Lung (tissue), 11 donors: ENCODE measurements at regions not wholly inside any gene's neighbourhood (a gene's known extent, or its start where the extent isn't known, plus 50 kb on each side); places are given as distances from the start of the nearest gene placed in this dataset.

Experiments used
- ATAC-seq: fragments of 200-7000 bp; cut with Tn5 transposase; one replicate; pipeline ENCODE4 v1.9.1; 2020; ENCODE audit warnings: moderate number of reproducible peaks; ENCODE audit not compliant: insufficient read depth, low FRiP score
- DNase-seq, 3 donors: peaks; one replicate each; pipeline ENCODE4 v3.0.0-alpha.2; 2013 to 2017
- H3K27ac ChIP-seq, 2 donors: one replicate each; pipeline ENCODE4 v1.5.1; 2013; ENCODE audit warnings: mild to moderate bottlenecking in 2 of 2, moderate library complexity in 2 of 2, control low read depth in 1 of 2, inconsistent platforms in 1 of 2, low read depth in 1 of 2, low read length in 1 of 2
- H3K27me3 ChIP-seq, 3 donors: one replicate each; pipeline ENCODE4 v1.5.1; 2013; ENCODE audit warnings: low read length in 2 of 3; ENCODE audit not compliant: control insufficient read depth in 3 of 3, insufficient read depth in 3 of 3
- H3K36me3 ChIP-seq, 4 donors: one replicate each; pipeline ENCODE4 v1.5.1; 2013; ENCODE audit warnings: low read length in 4 of 4, mild to moderate bottlenecking in 1 of 4, moderate library complexity in 1 of 4; ENCODE audit not compliant: control insufficient read depth in 4 of 4, insufficient read depth in 4 of 4
- H3K4me1 ChIP-seq, 5 donors: one replicate each; pipeline ENCODE4 v1.5.1; 2013; ENCODE audit warnings: low read length in 5 of 5, mild to moderate bottlenecking in 2 of 5, moderate library complexity in 1 of 5; ENCODE audit not compliant: control insufficient read depth in 5 of 5, insufficient read depth in 5 of 5
- H3K4me3 ChIP-seq: one replicate; pipeline ENCODE4 v1.5.1; 2013; ENCODE audit warnings: mild to moderate bottlenecking, control low read depth, moderate library complexity
- H3K9ac ChIP-seq, 2 donors: one replicate each; pipeline ENCODE4 v1.5.1; 2013; ENCODE audit warnings: low read length in 2 of 2, control low read depth in 1 of 2; ENCODE audit not compliant: insufficient read depth in 1 of 2
- H3K9me3 ChIP-seq, 4 donors: one replicate each; pipeline ENCODE4 v1.5.1; 2013; ENCODE audit warnings: low read length in 3 of 4, mild to moderate bottlenecking in 1 of 4, moderate library complexity in 1 of 4; ENCODE audit not compliant: control insufficient read depth in 4 of 4, insufficient read depth in 3 of 4
- WGBS, 2 donors: extraction: QIAGEN DNeasy Blood & Tissue Kit; methylation state at CpG; one replicate each; pipeline ENCODE4 v1.1.7; 2013; 5-methylcytosine and 5-hydroxymethylcytosine counted together
- TF ChIP-seq, protein P1 (sequence below): IDR thresholded peaks from 2 replicates; pipeline ENCODE4 v1.5.1; 2012; ENCODE audit warnings: mild to moderate bottlenecking; ENCODE audit errors: control extremely low read depth, extremely low read depth
- donor health status: control.
- donor health status: control.
- donor health status: Bipolar disorder and iron deficiency.
- donor health status: healthy.
- donor health status: DM: yes; HTN: yes; CAD: no.

DNA sequence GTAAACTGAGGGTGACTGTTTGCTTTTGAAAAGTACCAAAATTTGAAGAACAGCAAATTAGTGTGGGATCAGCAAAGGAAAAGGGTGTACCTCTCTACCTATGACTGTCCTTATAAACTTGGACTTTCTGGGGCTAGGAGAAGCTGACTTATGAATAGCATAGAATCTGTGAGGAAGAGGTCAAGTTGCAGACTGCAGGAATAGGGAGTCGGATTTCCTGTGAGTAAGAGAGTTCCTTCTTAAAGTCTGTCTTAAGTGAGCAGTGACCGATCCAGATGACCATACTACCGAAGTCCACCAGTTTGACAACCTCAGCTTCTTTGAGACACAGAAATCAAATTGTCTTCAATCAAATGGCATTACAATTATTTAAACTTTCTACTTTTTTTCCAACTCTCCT, 708.7 kb downstream of the UTRN start:
- H3K4me3 ChIP-seq: no peak overlapping the region
- H3K9ac ChIP-seq: no peak overlapping the region
- TF ChIP-seq, protein P1, sequence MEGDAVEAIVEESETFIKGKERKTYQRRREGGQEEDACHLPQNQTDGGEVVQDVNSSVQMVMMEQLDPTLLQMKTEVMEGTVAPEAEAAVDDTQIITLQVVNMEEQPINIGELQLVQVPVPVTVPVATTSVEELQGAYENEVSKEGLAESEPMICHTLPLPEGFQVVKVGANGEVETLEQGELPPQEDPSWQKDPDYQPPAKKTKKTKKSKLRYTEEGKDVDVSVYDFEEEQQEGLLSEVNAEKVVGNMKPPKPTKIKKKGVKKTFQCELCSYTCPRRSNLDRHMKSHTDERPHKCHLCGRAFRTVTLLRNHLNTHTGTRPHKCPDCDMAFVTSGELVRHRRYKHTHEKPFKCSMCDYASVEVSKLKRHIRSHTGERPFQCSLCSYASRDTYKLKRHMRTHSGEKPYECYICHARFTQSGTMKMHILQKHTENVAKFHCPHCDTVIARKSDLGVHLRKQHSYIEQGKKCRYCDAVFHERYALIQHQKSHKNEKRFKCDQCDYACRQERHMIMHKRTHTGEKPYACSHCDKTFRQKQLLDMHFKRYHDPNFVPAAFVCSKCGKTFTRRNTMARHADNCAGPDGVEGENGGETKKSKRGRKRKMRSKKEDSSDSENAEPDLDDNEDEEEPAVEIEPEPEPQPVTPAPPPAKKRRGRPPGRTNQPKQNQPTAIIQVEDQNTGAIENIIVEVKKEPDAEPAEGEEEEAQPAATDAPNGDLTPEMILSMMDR: no peak
- no peaks in the 10 kb centered on the region for H3K27me3 ChIP-seq
- ATAC-seq (no peak), DNase-seq (no peak)
- 70 to 80% methylated on average over 3 of the region's 3 CpGs for WGBS, 2 donors
- H3K27ac ChIP-seq: no peak overlapping the region
- H3K9me3 ChIP-seq: no peaks in the 10 kb centered on the region
- no peaks in the 10 kb centered on the region for H3K36me3 ChIP-seq
- H3K4me1 ChIP-seq: no peaks in the 10 kb centered on the region

- no peak overlapping the region for H3K9ac ChIP-seq
- H3K27me3 ChIP-seq: no peaks in the 10 kb centered on the region
- H3K36me3 ChIP-seq: no peaks in the 10 kb centered on the region
- TF ChIP-seq, protein P1: no peak
- 84 to 90% methylated on average over 3 of the region's 3 CpGs for WGBS, 2 donors
- no peaks in the 10 kb centered on the region for H3K9me3 ChIP-seq
- H3K27ac ChIP-seq: no peak overlapping the region
- no peaks in the 10 kb centered on the region for H3K4me1 ChIP-seq
- H3K4me3 ChIP-seq: no peak overlapping the region
- ATAC-seq (no peak), DNase-seq (no peak)
These were observed 712.9 kb downstream of the UTRN start for GRCh38 chr6:144997996-144998395.

DNA sequence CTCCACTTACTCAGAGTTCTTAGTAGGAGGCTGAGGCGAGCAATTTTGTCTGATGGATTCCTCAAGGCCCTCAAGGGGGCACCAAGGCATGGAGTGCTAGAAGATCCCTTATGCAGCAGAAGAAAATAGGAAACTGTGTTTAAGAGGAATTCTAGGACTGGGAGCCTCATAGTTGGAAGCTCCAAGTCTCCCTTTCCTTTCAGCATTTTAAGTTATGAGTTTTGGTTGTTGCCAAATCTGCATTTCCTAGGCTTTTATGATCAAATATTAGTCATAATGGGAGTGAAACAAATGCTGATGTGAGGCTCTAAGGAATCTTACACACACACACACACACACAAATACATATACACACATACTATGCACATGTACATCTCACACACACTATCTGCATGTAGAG, 714.0 kb downstream of the UTRN start:
- ATAC-seq: no peak

DNA sequence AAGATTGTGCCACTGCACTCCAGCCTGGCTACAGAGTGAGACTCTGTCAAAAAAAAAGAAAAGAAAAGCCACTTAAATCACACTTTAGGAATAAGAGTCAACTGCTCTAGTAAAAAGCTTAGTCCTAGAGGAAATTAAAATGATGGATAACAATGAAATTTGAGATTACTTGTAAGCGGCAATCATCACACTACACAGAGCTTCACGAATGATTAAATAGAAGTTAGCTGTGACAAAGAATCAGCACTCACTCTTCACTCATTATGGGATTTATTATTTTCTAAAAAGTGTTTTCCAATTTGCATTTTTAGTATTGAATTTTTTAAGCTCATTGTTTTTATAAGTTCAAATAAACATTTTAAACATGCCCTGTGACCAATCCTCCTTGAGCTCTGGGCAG, 718.0 kb downstream of the UTRN start:
- no peak for ATAC-seq
- Histone ChIP-seq H3K4me3 (no peak overlapping the region), H3K27me3 (no peaks in the 10 kb centered on the region), H3K27ac (no peak overlapping the region), H3K36me3 (no peaks in the 10 kb centered on the region), H3K9ac (no peak overlapping the region), H3K4me1 (no peaks in the 10 kb centered on the region), H3K9me3 (no peaks in the 10 kb centered on the region)
- TF ChIP-seq, protein P1: no peak
- 84 to 95% methylated on average over 2 of the region's 2 CpGs for WGBS, 2 donors
- DNase-seq: no peak

More for the DNA sequence above, 714.0 kb downstream of the UTRN start:
- no peaks in the 10 kb centered on the region for H3K4me1 ChIP-seq
- H3K9me3 ChIP-seq: no peaks in the 10 kb centered on the region
- 90 to 91% methylated on average over 1 of the region's 1 CpG for whole genome bisulfite sequencing, 2 donors
- H3K4me3 ChIP-seq: no peak overlapping the region
- H3K36me3 ChIP-seq: no peaks in the 10 kb centered on the region
- H3K9ac ChIP-seq: no peak overlapping the region
- no peaks in the 10 kb centered on the region for H3K27me3 ChIP-seq
- TF ChIP-seq, protein P1: no peak
- H3K27ac ChIP-seq: no peak overlapping the region
- no peak for DNase-seq
